ENCODE measurements at regions not wholly inside any gene's neighbourhood (a gene's known extent, or its start where the extent isn't known, plus 50 kb on each side); places are given as distances from the start of the nearest gene placed in this dataset.

DNA sequence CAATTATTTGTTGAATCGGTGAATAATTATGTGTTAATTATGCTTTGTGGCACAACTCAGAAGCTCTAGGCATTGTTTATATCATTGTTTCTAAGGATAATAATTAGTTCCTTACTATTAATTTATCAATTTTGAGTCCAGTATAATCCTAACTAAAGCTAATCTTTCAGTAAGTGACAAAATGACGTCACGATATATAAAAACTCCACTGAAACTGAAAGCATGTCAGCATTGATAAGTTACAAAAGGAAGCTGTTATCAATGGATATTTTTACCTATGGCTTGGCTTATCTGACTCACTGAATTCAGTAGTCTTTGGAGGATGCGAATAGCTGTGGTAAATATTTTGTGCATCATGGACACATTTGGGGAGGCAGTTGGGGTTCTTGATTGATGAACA is 793.1 kb downstream of the NXPH1 start:
- no CpG with 5 or more reads among the region's 4 CpGs for WGBS (ENCODE audit: insufficient coverage)
- Mint-ChIP-seq H3K36me3 (no peaks in the 10 kb centered on the region), H3K9me3 (peaks cover 0 to 6% (median 2%) of the 10 kb centered on the region in 7 donors), H3K27ac (no peak overlapping the region), H3K27me3 (ENCODE audit: low read depth in 3 of 3) (no peaks in the 10 kb centered on the region), H3K4me3 (no peak overlapping the region), H3K4me1 (no peaks in the 10 kb centered on the region)
- peaks cover 0 to 3% of the 10 kb centered on the region in 2 donors for H3K9me3 ChIP-seq (replicated peaks in 1 of 2; ENCODE audit: control insufficient read depth in 1 of 2, insufficient read depth in 1 of 2, low read length in 2 of 2)
- no peaks in the 10 kb centered on the region for H3K36me3 ChIP-seq (replicated peaks in 1 of 2; ENCODE audit: control insufficient read depth in 1 of 2, insufficient read depth in 2 of 2, low read length in 2 of 2)
- H3K4me2 ChIP-seq (replicated peaks; ENCODE audit: extremely low read depth, low read length, poor library complexity, severe bottlenecking), result no peak overlapping the region
- H2AFZ ChIP-seq (ENCODE audit: insufficient read depth, low read depth, low read length, poor library complexity, severe bottlenecking), result no peak overlapping the region
- no peak for DNase-seq
- intact Hi-C loops (cut with micrococcal nuclease), result no loop called here
- no peaks in the 10 kb centered on the region for H3K79me2 ChIP-seq (ENCODE audit: insufficient read depth, low read length)
- no peaks in the 10 kb centered on the region for H4K20me1 ChIP-seq (ENCODE audit: insufficient read depth, low read length)
- TF ChIP-seq, protein P1, sequence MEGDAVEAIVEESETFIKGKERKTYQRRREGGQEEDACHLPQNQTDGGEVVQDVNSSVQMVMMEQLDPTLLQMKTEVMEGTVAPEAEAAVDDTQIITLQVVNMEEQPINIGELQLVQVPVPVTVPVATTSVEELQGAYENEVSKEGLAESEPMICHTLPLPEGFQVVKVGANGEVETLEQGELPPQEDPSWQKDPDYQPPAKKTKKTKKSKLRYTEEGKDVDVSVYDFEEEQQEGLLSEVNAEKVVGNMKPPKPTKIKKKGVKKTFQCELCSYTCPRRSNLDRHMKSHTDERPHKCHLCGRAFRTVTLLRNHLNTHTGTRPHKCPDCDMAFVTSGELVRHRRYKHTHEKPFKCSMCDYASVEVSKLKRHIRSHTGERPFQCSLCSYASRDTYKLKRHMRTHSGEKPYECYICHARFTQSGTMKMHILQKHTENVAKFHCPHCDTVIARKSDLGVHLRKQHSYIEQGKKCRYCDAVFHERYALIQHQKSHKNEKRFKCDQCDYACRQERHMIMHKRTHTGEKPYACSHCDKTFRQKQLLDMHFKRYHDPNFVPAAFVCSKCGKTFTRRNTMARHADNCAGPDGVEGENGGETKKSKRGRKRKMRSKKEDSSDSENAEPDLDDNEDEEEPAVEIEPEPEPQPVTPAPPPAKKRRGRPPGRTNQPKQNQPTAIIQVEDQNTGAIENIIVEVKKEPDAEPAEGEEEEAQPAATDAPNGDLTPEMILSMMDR (IDR thresholded peaks at IDR 0.05), result no peak
- H3K27me3 ChIP-seq (ENCODE audit: control insufficient read depth in 2 of 2, insufficient read depth in 2 of 2, low read length in 2 of 2), result no peaks in the 10 kb centered on the region
- no peak overlapping the region for H3K4me3 ChIP-seq (replicated peaks in 1 of 3; ENCODE audit: low read depth in 2 of 3, low read length in 3 of 3)
- H3K9ac ChIP-seq (ENCODE audit: insufficient read depth, low read length, poor library complexity, severe bottlenecking), result no peak overlapping the region
- no peaks in the 10 kb centered on the region for H3K4me1 ChIP-seq (ENCODE audit: control insufficient read depth in 1 of 2, insufficient read depth in 2 of 2, low read length in 2 of 2)
- H3K27ac ChIP-seq (ENCODE audit: low read depth in 1 of 2, low read length in 2 of 2), result no peak overlapping the region

DNA sequence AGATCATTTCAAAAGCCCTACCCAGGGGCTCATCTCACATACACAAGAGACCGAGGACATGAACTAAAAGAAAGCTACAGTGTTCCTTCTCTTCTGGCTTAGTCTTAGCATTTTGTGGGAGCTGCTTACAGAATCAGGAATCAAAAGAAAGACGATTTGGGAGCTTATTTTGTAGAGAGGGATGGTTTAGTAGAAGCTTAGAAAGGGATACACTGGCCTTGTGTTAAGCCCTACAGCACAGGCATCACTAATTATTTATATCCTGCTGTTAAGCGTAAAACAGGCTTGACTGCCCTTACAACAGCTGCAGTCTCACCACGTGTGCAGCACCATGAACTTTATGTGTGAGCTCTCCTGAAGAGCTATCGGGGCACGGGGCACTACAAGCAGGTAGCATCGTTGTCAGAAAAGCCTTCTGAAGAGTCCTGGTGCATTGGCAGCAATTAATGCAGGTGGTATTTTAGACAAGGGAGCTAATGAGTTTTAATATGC is 798.3 kb downstream of the NXPH1 start:
- H3K27ac Mint-ChIP-seq, result no peak overlapping the region
- Histone ChIP-seq H4K20me1 (ENCODE audit: insufficient read depth, low read length) (no peaks in the 10 kb centered on the region), H3K36me3 (replicated peaks in 1 of 2; ENCODE audit: control insufficient read depth in 1 of 2, insufficient read depth in 2 of 2, low read length in 2 of 2) (no peaks in the 10 kb centered on the region), H2AFZ (ENCODE audit: insufficient read depth, low read depth, low read length, poor library complexity, severe bottlenecking) (no peak overlapping the region), H3K27me3 (ENCODE audit: control insufficient read depth in 2 of 2, insufficient read depth in 2 of 2, low read length in 2 of 2) (no peaks in the 10 kb centered on the region), H3K9ac (ENCODE audit: insufficient read depth, low read length, poor library complexity, severe bottlenecking) (no peak overlapping the region), H3K4me3 (replicated peaks in 1 of 3; ENCODE audit: low read depth in 2 of 3, low read length in 3 of 3) (no peak overlapping the region), H3K27ac (ENCODE audit: low read depth in 1 of 2, low read length in 2 of 2) (no peak overlapping the region), H3K4me2 (replicated peaks; ENCODE audit: extremely low read depth, low read length, poor library complexity, severe bottlenecking) (no peak overlapping the region), H3K4me1 (ENCODE audit: control insufficient read depth in 1 of 2, insufficient read depth in 2 of 2, low read length in 2 of 2) (no peaks in the 10 kb centered on the region), H3K79me2 (ENCODE audit: insufficient read depth, low read length) (no peaks in the 10 kb centered on the region), H3K9me3 (replicated peaks in 1 of 2; ENCODE audit: control insufficient read depth in 1 of 2, insufficient read depth in 1 of 2, low read length in 2 of 2) (peaks cover 0 to 15% of the 10 kb centered on the region in 2 donors)
- no peaks in the 10 kb centered on the region for H3K36me3 Mint-ChIP-seq
- DNase-seq, result no peak
- H3K9me3 Mint-ChIP-seq, result peaks cover 0 to 7% (median 3%) of the 10 kb centered on the region in 7 donors
- H3K4me1 Mint-ChIP-seq, result no peaks in the 10 kb centered on the region
- intact Hi-C loops (cut with micrococcal nuclease), result no loop called here
- no peaks in the 10 kb centered on the region for H3K27me3 Mint-ChIP-seq (ENCODE audit: low read depth in 3 of 3)
- WGBS (ENCODE audit: insufficient coverage), result 40% methylated on average over 2 of the region's 7 CpGs
- TF ChIP-seq, protein P1 (IDR thresholded peaks at IDR 0.05), result no peak
- no peak overlapping the region for H3K4me3 Mint-ChIP-seq
